NCI-H1092 treated with DMSO at 0.1 percent for 48 hours (cell line): ENCODE measurements at regions not wholly inside any gene's neighbourhood (a gene's known extent, or its start where the extent isn't known, plus 50 kb on each side); places are given as distances from the start of the nearest gene placed in this dataset.
A peak's percentile ranks its signal among the peaks of the same experiment; 100 is the strongest.

ENCODE experiments used
- DNase-seq: peaks from one replicate; lab custom pipeline; 2025; lab: John Stamatoyannopoulos, UW

- no peak for DNase-seq
Observed at GRCh38 chr7:13293264-13294002, 606.0 kb downstream of the ARL4A start.

GRCh38 chr7:13307040-13307439 lies 619.6 kb downstream of the ARL4A start:
- DNase-seq = no peak

GRCh38 chr7:13308423-13308822 lies 621.0 kb downstream of the ARL4A start:
- no peak for DNase-seq

DNA sequence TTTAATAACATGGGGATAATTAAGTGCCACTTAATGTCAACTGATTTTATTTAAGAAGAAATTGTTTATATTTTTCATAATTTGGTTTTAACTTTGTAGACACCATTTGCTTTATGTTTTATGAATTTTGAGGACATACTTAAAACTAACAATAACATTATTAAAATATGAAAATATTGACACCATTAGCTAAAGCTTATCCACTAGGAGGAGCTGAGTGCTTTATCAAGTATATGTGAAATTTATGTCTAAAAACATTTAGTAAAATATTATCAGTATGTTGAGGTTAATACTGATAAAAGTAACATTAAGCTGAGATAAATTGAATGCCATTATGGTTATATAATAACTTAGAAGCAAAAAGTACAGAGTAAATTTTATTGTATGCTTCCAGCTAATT lies 622.1 kb downstream of the ARL4A start:
- DNase-seq = no peak

DNA sequence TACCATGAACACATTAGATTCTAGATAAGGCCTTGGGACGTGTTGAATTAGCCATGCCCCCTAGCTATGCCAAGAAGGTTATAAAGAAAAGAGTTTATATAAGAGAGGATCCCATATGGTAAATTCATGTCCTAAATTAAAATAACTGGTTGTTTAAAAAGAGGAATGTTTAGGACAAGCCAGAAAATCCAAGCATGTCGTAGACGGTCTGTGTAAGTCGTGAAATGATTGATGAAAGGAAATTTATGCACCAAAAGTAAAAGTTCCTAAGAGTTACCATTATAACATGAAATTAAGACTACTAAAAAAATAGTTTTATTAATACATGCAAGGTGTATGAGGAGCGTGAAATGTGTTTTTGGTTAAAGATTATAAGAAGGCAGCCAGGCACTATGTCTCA lies 624.9 kb downstream of the ARL4A start:
- no peak for DNase-seq

GRCh38 chr7:13320333-13320732 lies 632.9 kb downstream of the ARL4A start:
- DNase-seq = no peak

- no peak for DNase-seq
Observed at GRCh38 chr7:13321316-13321715, 633.9 kb downstream of the ARL4A start.

DNA sequence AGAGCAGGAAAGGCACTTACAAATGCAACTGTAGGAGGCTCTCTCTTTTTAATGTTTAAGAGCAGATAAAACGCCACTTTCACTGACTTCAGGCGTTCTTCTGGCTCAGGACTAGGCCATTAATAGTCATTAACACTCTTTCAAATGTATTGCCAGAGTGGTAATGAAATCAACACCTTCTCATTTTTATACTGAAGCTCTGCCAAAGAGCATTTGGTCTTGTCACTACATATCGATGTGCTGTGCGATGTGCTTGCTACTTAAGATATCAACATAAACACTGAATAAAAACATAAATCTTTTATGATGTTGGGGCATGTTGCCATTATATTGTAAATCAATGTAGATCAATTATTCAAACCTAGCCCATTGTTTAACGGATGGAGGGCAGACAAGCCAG lies 634.7 kb downstream of the ARL4A start:
- peak; percentile 49 for DNase-seq

- no peak for DNase-seq
Observed at GRCh38 chr7:13327669-13328068, 640.2 kb downstream of the ARL4A start.

DNA sequence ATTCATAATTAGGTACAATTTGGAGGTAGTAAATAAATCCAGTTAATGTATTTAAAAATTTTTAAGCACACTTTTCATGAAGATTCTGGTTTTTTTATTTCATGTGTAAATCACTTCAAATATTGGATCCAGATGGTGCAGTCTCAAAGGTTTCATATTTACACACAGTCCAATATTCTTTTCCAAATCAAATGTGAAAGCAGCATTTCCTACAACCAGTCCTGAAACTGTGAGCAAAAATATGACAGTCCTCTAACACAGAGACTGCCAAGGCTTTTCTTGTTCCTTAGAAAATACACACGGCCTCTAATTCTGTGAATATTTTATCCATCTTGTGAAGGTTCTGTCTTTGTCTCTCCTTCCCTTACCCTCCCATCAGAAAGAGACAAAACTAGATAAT lies 645.9 kb downstream of the ARL4A start:
- DNase-seq = no peak

DNA sequence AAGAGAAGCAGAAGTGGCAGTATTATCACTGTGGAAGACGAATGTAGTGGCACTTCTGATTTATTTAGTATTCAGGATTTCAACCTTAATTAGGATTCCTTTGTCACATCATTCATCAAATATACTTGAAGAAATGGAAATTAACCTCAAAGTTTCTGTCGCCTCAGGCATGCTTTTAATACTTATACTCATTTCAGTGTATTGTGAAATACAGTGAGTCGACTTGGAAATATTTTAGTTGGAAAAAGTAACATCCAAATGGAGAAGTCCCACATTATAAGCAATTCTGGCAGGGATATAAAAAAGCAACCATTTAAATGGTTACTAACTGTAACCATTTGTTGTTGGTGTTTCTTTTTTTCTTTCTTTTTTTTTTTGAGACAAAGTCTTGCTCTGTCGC lies 648.8 kb downstream of the ARL4A start:
- DNase-seq = no peak

GRCh38 chr7:13352677-13353076 lies 636.8 kb downstream of the ETV1 start:
- no peak for DNase-seq

DNA sequence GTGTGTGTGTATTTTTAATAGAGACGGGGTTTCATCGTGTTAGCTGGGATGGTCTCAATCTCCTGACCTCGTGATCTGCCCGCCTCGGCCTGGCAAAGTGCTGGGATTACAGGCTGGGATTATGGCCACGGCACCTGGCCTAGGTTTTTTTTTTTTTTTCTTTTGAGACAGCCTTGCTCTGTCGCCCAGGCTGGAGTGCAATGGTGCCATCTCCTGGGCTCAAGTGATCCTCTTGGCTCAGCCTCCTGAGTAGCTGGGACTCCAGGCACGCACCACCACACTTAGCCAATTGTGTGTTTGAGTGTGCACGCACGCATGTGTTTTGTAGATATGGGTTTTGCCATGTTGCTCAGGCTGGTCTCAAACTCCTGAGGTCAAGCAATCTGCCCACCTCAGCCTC lies 629.8 kb downstream of the ETV1 start:
- DNase-seq = no peak

- DNase-seq = no peak
Observed at GRCh38 chr7:13386741-13387140, 602.7 kb downstream of the ETV1 start.

GRCh38 chr7:13407911-13408310 lies 581.6 kb downstream of the ETV1 start:
- DNase-seq = no peak

DNA sequence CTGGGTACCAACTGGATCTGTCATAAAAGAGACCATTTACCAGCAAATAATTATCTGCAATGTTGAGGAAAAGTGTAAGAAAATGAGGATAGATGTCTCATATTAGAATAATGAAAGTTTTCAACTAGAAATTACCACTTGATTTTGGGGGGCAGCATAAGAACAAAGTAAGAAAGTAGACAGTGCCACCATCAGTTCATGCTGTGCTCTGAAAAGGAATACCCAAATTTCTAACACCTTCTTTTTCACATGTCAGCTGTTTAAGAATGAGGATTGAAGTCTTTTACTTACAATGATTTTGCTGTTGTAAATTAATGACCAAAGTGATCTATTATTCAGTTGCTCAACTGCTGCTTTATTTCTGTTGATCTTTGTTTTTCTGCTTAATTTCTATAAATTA lies 578.3 kb downstream of the ETV1 start:
- DNase-seq = no peak

GRCh38 chr7:13411636-13412035 lies 577.8 kb downstream of the ETV1 start:
- no peak for DNase-seq

GRCh38 chr7:13414181-13414580 lies 575.3 kb downstream of the ETV1 start:
- no peak for DNase-seq

- DNase-seq = no peak
Observed at GRCh38 chr7:13414661-13415107, 574.8 kb downstream of the ETV1 start.

- no peak for DNase-seq
Observed at GRCh38 chr7:13416071-13416470, 573.4 kb downstream of the ETV1 start.

GRCh38 chr7:13416544-13416943 lies 572.9 kb downstream of the ETV1 start:
- DNase-seq = no peak

DNA sequence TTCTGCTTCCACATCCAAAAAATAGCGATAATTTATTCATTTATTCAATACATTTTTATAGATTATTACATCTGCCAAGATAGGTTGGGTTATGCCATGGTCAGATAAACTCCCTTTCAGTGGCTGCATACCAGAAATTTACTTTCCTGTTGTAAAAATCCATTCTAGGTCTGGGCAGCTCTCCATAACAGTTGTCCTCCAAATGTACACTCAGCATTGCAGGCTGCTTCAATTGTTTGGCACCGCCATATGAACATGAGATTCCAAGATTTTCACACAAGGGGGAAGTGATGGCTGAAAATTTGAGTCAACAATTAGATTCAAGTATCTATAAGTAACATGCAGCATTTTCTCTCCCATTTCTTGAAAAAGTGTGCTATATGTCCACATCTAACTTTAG lies 568.7 kb downstream of the ETV1 start:
- DNase-seq = no peak

GRCh38 chr7:13421776-13422175 lies 567.7 kb downstream of the ETV1 start:
- no peak for DNase-seq

DNA sequence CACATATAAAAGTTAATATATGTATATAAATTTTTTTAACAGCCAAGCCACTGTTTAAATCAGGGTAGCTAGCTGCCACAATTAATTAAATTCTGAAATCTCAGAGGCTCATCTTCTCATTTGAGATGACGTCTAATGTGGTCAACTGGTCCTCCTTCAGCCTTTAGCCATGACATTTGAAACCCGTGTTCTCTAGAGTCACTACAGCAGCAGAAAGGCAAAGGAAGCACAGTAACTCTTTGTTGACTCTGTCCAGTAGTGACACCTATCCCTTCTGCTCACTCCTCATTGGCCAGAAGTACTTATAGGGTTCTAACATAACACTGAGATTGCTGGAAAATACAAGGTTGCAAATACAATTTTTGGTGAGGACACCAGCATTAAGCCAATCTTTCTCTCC lies 555.5 kb downstream of the ETV1 start:
- DNase-seq = no peak
